ENCODE measurements at regions not wholly inside any gene's neighbourhood (a gene's known extent, or its start where the extent isn't known, plus 50 kb on each side); places are given as distances from the start of the nearest gene placed in this dataset.

GRCh38 chr5:101728933-101729332, 567.2 kb downstream of the SLCO4C1 start:
- Histone ChIP-seq H3K23ac (ENCODE audit: low read length in 2 of 2) (no peak overlapping the region), H2AK5ac (ENCODE audit: low read length, severe bottlenecking) (no peak overlapping the region), H3K79me1 (replicated peaks; ENCODE audit: low read length, poor library complexity, severe bottlenecking) (no peaks in the 10 kb centered on the region), H3K4ac (ENCODE audit: low read depth in 1 of 2, low read length in 2 of 2) (no peak overlapping the region), H3K18ac (ENCODE audit: low read depth in 1 of 2, low read length in 2 of 2) (no peak overlapping the region), H2AFZ (ENCODE audit: low read depth, low read length) (no peak overlapping the region), H3K9ac (ENCODE audit: low read length) (no peak overlapping the region), H3K27ac (ENCODE audit: low read length, poor library complexity, severe bottlenecking) (no peak overlapping the region), H3K27me3 (ENCODE audit: control insufficient read depth in 1 of 2, insufficient read depth in 1 of 2, low read length in 2 of 2) (no peaks in the 10 kb centered on the region), H3K4me2 (ENCODE audit: low read length, poor library complexity, severe bottlenecking) (no peak overlapping the region), H4K8ac (ENCODE audit: low read length) (no peak overlapping the region), H3K14ac (ENCODE audit: low read length in 2 of 2) (no peak overlapping the region), H2BK15ac (ENCODE audit: low read depth, poor library complexity, severe bottlenecking) (no peak overlapping the region), H3K9me3 (ENCODE audit: control insufficient read depth, low read length) (no peaks in the 10 kb centered on the region), H4K91ac (ENCODE audit: low read length) (no peak overlapping the region), H3K4me3 (ENCODE audit: insufficient read depth in 1 of 2, low read depth in 1 of 2, low read length in 2 of 2) (no peak overlapping the region), H2BK5ac (ENCODE audit: low read depth, low read length, poor library complexity, severe bottlenecking) (no peak overlapping the region), H3K36me3 (ENCODE audit: control insufficient read depth in 1 of 2, insufficient read depth in 2 of 2, low read depth in 1 of 2, low read length in 2 of 2) (no peaks in the 10 kb centered on the region), H2BK12ac (ENCODE audit: low read length in 2 of 2) (no peak overlapping the region), H2BK120ac (ENCODE audit: low read depth, low read length) (no peak overlapping the region), H3K4me1 (ENCODE audit: control insufficient read depth, insufficient read depth, low read depth, low read length) (no peaks in the 10 kb centered on the region)
- DNase-seq = peak; percentile 3

GRCh38 chr5:101721543-101721942, 574.5 kb downstream of the SLCO4C1 start:
- no peak overlapping the region for H4K91ac ChIP-seq (ENCODE audit: low read length)
- no peak overlapping the region for H3K23ac ChIP-seq (ENCODE audit: low read length in 2 of 2)
- WGBS = no CpG with 5 or more reads among the region's 1 CpG

GRCh38 chr5:101720033-101720432, 576.1 kb downstream of the SLCO4C1 start:
- Histone ChIP-seq H3K18ac (ENCODE audit: low read depth in 1 of 2, low read length in 2 of 2) (no peak overlapping the region), H2BK12ac (ENCODE audit: low read length in 2 of 2) (no peak overlapping the region), H4K91ac (ENCODE audit: low read length) (no peak overlapping the region), H3K36me3 (ENCODE audit: control insufficient read depth in 1 of 2, insufficient read depth in 2 of 2, low read depth in 1 of 2, low read length in 2 of 2) (no peaks in the 10 kb centered on the region), H3K4me2 (ENCODE audit: low read length, poor library complexity, severe bottlenecking) (no peak overlapping the region), H3K4me3 (ENCODE audit: insufficient read depth in 1 of 2, low read depth in 1 of 2, low read length in 2 of 2) (no peak overlapping the region), H3K27ac (ENCODE audit: low read length, poor library complexity, severe bottlenecking) (no peak overlapping the region), H3K27me3 (ENCODE audit: control insufficient read depth in 1 of 2, insufficient read depth in 1 of 2, low read length in 2 of 2) (no peaks in the 10 kb centered on the region), H2AK5ac (ENCODE audit: low read length, severe bottlenecking) (no peak overlapping the region), H3K9me3 (ENCODE audit: control insufficient read depth, low read length) (no peaks in the 10 kb centered on the region), H3K4ac (ENCODE audit: low read depth in 1 of 2, low read length in 2 of 2) (no peak overlapping the region), H2BK120ac (ENCODE audit: low read depth, low read length) (no peak overlapping the region), H2BK15ac (ENCODE audit: low read depth, poor library complexity, severe bottlenecking) (no peak overlapping the region), H3K14ac (ENCODE audit: low read length in 2 of 2) (no peak overlapping the region), H3K79me1 (replicated peaks; ENCODE audit: low read length, poor library complexity, severe bottlenecking) (no peaks in the 10 kb centered on the region), H3K9ac (ENCODE audit: low read length) (no peak overlapping the region), H3K4me1 (ENCODE audit: control insufficient read depth, insufficient read depth, low read depth, low read length) (no peaks in the 10 kb centered on the region), H2BK5ac (ENCODE audit: low read depth, low read length, poor library complexity, severe bottlenecking) (no peak overlapping the region), H2AFZ (ENCODE audit: low read depth, low read length) (no peak overlapping the region), H3K23ac (ENCODE audit: low read length in 2 of 2) (no peak overlapping the region), H4K8ac (ENCODE audit: low read length) (no peak overlapping the region)
- no peak for DNase-seq
- 88% methylated on average over 3 of the region's 3 CpGs for WGBS

More at GRCh38 chr5:101721543-101721942, 574.5 kb downstream of the SLCO4C1 start:
- Histone ChIP-seq H2BK5ac (ENCODE audit: low read depth, low read length, poor library complexity, severe bottlenecking) (no peak overlapping the region), H3K79me1 (replicated peaks; ENCODE audit: low read length, poor library complexity, severe bottlenecking) (no peaks in the 10 kb centered on the region), H2BK120ac (ENCODE audit: low read depth, low read length) (no peak overlapping the region), H3K27me3 (ENCODE audit: control insufficient read depth in 1 of 2, insufficient read depth in 1 of 2, low read length in 2 of 2) (no peaks in the 10 kb centered on the region), H3K4ac (ENCODE audit: low read depth in 1 of 2, low read length in 2 of 2) (no peak overlapping the region), H4K8ac (ENCODE audit: low read length) (no peak overlapping the region), H2AK5ac (ENCODE audit: low read length, severe bottlenecking) (no peak overlapping the region), H3K9ac (ENCODE audit: low read length) (no peak overlapping the region), H3K9me3 (ENCODE audit: control insufficient read depth, low read length) (no peaks in the 10 kb centered on the region), H3K36me3 (ENCODE audit: control insufficient read depth in 1 of 2, insufficient read depth in 2 of 2, low read depth in 1 of 2, low read length in 2 of 2) (no peaks in the 10 kb centered on the region), H3K4me1 (ENCODE audit: control insufficient read depth, insufficient read depth, low read depth, low read length) (no peaks in the 10 kb centered on the region), H3K4me2 (ENCODE audit: low read length, poor library complexity, severe bottlenecking) (no peak overlapping the region), H2BK12ac (ENCODE audit: low read length in 2 of 2) (no peak overlapping the region), H2AFZ (ENCODE audit: low read depth, low read length) (no peak overlapping the region), H3K4me3 (ENCODE audit: insufficient read depth in 1 of 2, low read depth in 1 of 2, low read length in 2 of 2) (no peak overlapping the region), H3K14ac (ENCODE audit: low read length in 2 of 2) (no peak overlapping the region), H3K27ac (ENCODE audit: low read length, poor library complexity, severe bottlenecking) (no peak overlapping the region), H3K18ac (ENCODE audit: low read depth in 1 of 2, low read length in 2 of 2) (no peak overlapping the region), H2BK15ac (ENCODE audit: low read depth, poor library complexity, severe bottlenecking) (no peak overlapping the region)
- DNase-seq = no peak

GRCh38 chr5:101717721-101718120, 578.4 kb downstream of the SLCO4C1 start:
- no peak overlapping the region for H3K9ac ChIP-seq (ENCODE audit: low read length)
- DNase-seq = no peak
- no peaks in the 10 kb centered on the region for H3K4me1 ChIP-seq (ENCODE audit: control insufficient read depth, insufficient read depth, low read depth, low read length)

More at GRCh38 chr5:101717721-101718120, 578.4 kb downstream of the SLCO4C1 start:
- WGBS = 100% methylated on average over 1 of the region's 1 CpG
- Histone ChIP-seq H2BK12ac (ENCODE audit: low read length in 2 of 2) (no peak overlapping the region), H3K4me3 (ENCODE audit: insufficient read depth in 1 of 2, low read depth in 1 of 2, low read length in 2 of 2) (no peak overlapping the region), H2BK5ac (ENCODE audit: low read depth, low read length, poor library complexity, severe bottlenecking) (no peak overlapping the region), H3K18ac (ENCODE audit: low read depth in 1 of 2, low read length in 2 of 2) (no peak overlapping the region), H2AFZ (ENCODE audit: low read depth, low read length) (no peak overlapping the region), H4K8ac (ENCODE audit: low read length) (no peak overlapping the region), H2BK120ac (ENCODE audit: low read depth, low read length) (no peak overlapping the region), H4K91ac (ENCODE audit: low read length) (no peak overlapping the region), H3K36me3 (ENCODE audit: control insufficient read depth in 1 of 2, insufficient read depth in 2 of 2, low read depth in 1 of 2, low read length in 2 of 2) (no peaks in the 10 kb centered on the region), H3K14ac (ENCODE audit: low read length in 2 of 2) (no peak overlapping the region), H3K4me2 (ENCODE audit: low read length, poor library complexity, severe bottlenecking) (no peak overlapping the region), H2BK15ac (ENCODE audit: low read depth, poor library complexity, severe bottlenecking) (no peak overlapping the region), H3K9me3 (ENCODE audit: control insufficient read depth, low read length) (no peaks in the 10 kb centered on the region), H3K79me1 (replicated peaks; ENCODE audit: low read length, poor library complexity, severe bottlenecking) (no peaks in the 10 kb centered on the region), H3K27ac (ENCODE audit: low read length, poor library complexity, severe bottlenecking) (no peak overlapping the region), H3K27me3 (ENCODE audit: control insufficient read depth in 1 of 2, insufficient read depth in 1 of 2, low read length in 2 of 2) (no peaks in the 10 kb centered on the region), H3K23ac (ENCODE audit: low read length in 2 of 2) (no peak overlapping the region), H2AK5ac (ENCODE audit: low read length, severe bottlenecking) (no peak overlapping the region), H3K4ac (ENCODE audit: low read depth in 1 of 2, low read length in 2 of 2) (no peak overlapping the region)

Data from mesenchymal stem cell (in vitro differentiated cells and primary cell).